ENCODE measurements at regions not wholly inside any gene's neighbourhood (a gene's known extent, or its start where the extent isn't known, plus 50 kb on each side); places are given as distances from the start of the nearest gene placed in this dataset.

GRCh38 chr7:113784316-113784715 lies 134.5 kb downstream of the PPP1R3A start:
- TF ChIP-seq RFX5 (IDR thresholded peaks at IDR 0.05; ENCODE audit: low read depth, low read length) = no peak
- TF ChIP-seq RCOR1 (IDR thresholded peaks at IDR 0.05; ENCODE audit: insufficient replicate concordance, low read length) = no peak
- TF ChIP-seq POLR2A (IDR thresholded peaks at IDR 0.05; ENCODE audit: low read depth, low read length) = no peak
- no peak for TF ChIP-seq BHLHE40 (IDR thresholded peaks at IDR 0.05; ENCODE audit: low read depth, low read length)
- TF ChIP-seq, protein P1, sequence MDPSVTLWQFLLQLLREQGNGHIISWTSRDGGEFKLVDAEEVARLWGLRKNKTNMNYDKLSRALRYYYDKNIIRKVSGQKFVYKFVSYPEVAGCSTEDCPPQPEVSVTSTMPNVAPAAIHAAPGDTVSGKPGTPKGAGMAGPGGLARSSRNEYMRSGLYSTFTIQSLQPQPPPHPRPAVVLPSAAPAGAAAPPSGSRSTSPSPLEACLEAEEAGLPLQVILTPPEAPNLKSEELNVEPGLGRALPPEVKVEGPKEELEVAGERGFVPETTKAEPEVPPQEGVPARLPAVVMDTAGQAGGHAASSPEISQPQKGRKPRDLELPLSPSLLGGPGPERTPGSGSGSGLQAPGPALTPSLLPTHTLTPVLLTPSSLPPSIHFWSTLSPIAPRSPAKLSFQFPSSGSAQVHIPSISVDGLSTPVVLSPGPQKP (IDR thresholded peaks at IDR 0.05; ENCODE audit: borderline replicate concordance, low read depth, low read length) = no peak
- TF ChIP-seq CEBPB (IDR thresholded peaks at IDR 0.05; ENCODE audit: low read depth, low read length) = no peak
- TF ChIP-seq RAD21 (IDR thresholded peaks at IDR 0.05; ENCODE audit: low read length) = no peak
- TF ChIP-seq NFE2L2 (IDR thresholded peaks at IDR 0.05; ENCODE audit: low read depth, low read length) = no peak
- TF ChIP-seq MAFK (IDR thresholded peaks at IDR 0.05; ENCODE audit: low read depth, low read length) = no peak
- TF ChIP-seq SMC3 (IDR thresholded peaks at IDR 0.05; ENCODE audit: low read depth, low read length) = no peak
- no peak for TF ChIP-seq FOS (IDR thresholded peaks at IDR 0.05; ENCODE audit: low read depth, low read length)
- no peak for TF ChIP-seq USF2 (IDR thresholded peaks at IDR 0.05; ENCODE audit: low read depth, low read length)
- no peak for TF ChIP-seq CTCF (conservative IDR thresholded peaks at IDR 0.05; ENCODE audit: low read depth, low read length)
- no peak for TF ChIP-seq MAZ (IDR thresholded peaks at IDR 0.05; ENCODE audit: borderline replicate concordance, low read depth, low read length)
- TF ChIP-seq CHD1 (IDR thresholded peaks at IDR 0.05; ENCODE audit: low read depth, low read length) = no peak
- WGBS, 2 experiments (ENCODE audit: extremely low coverage in 2 of 2, insufficient read length in 1 of 2) = no CpG with 5 or more reads among the region's 2 CpGs
- Histone ChIP-seq H3K36me3 (ENCODE audit: control insufficient read depth, insufficient read depth, low read length) (no peaks in the 10 kb centered on the region), H4K8ac (ENCODE audit: low read depth in 2 of 2, low read length in 2 of 2) (no peak overlapping the region), H4K20me1 (ENCODE audit: insufficient read depth, low read length) (no peaks in the 10 kb centered on the region), H4K5ac (ENCODE audit: low read depth, low read length) (no peak overlapping the region), H3K18ac (ENCODE audit: low read depth, low read length) (no peak overlapping the region), H3K27ac (ENCODE audit: insufficient read depth, low read length) (no peak overlapping the region), H3K9me1 (ENCODE audit: insufficient read depth, low read length) (no peaks in the 10 kb centered on the region), H2BK20ac (ENCODE audit: low read depth, low read length) (no peak overlapping the region), H2BK120ac (ENCODE audit: low read depth, low read length) (no peak overlapping the region), H2BK5ac (ENCODE audit: low read depth, low read length, poor library complexity, severe bottlenecking) (no peak overlapping the region), H3K14ac (replicated peaks; ENCODE audit: low read depth, low read length) (no peak overlapping the region), H3K4me2 (ENCODE audit: low read depth, low read length) (no peak overlapping the region), H3K4me3 (ENCODE audit: insufficient read depth, low read depth, low read length) (no peak overlapping the region), H3K9ac (ENCODE audit: low read depth, low read length) (no peak overlapping the region), H3K23ac (ENCODE audit: low read depth, low read length) (no peak overlapping the region), H3K79me1 (ENCODE audit: low read depth in 1 of 2, low read length in 2 of 2) (no peaks in the 10 kb centered on the region), H3K27me3 (ENCODE audit: control insufficient read depth, insufficient read depth, low read length) (no peaks in the 10 kb centered on the region), H3K4me1 (ENCODE audit: control insufficient read depth, insufficient read depth, low read length) (no peaks in the 10 kb centered on the region), H2AFZ (replicated peaks; ENCODE audit: low read length, poor library complexity) (no peak overlapping the region), H3K9me3 (ENCODE audit: control insufficient read depth, insufficient read depth, low read length) (no peaks in the 10 kb centered on the region), H4K91ac (ENCODE audit: insufficient read depth, low read depth, low read length) (no peak overlapping the region), H2BK15ac (ENCODE audit: low read depth, low read length) (no peak overlapping the region), H2AK5ac (ENCODE audit: low read depth, low read length) (no peak overlapping the region), H3K56ac (ENCODE audit: extremely low read depth, insufficient read depth, low read length) (no peak overlapping the region), H2AK9ac (replicated peaks; ENCODE audit: low read depth, low read length, poor library complexity) (no peak overlapping the region), H3K4ac (ENCODE audit: low read depth, low read length) (no peak overlapping the region)
- in situ Hi-C loops (cut with MboI; ENCODE audit: low sequenced_read_pairs) (no loop called here), intact Hi-C loops (cut with micrococcal nuclease) (no loop called here), dilution Hi-C loops (cut with HindIII; ENCODE audit: low sequenced_read_pairs, unreplicated experiment) (no loop called here)
- ATAC-seq (ENCODE audit: low read depth) (no peak), DNase-seq (no peak)
- ChIA-PET POLR2A (ENCODE audit: unreplicated experiment) (no interaction called here), CTCF (no interaction called here)
- BruUV-seq (replicated peaks) = no TSS peak

All from IMR-90 (cell line).